ENCODE measurements at regions not wholly inside any gene's neighbourhood (a gene's known extent, or its start where the extent isn't known, plus 50 kb on each side); places are given as distances from the start of the nearest gene placed in this dataset.

DNA sequence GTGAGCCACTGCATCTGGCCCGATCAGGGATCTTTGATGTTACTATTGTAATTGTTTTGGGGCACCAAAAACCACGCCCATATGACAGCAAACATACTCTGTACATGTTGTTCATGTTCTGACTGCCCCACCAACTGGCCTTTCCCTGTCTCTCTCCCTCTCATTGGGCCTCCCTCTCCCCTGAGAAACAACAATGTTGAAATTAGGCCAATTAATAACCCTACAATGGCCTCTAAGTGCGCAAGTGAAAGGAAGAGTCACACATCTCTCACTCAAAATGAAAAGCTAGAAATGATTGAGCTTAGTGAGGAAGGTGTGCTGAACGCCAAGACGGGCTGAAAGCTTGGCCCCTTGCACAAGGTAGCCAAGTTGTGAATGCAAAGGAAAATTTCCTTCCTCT, 50.3 kb upstream of the SDK1 start:
- Histone ChIP-seq H3K36me3 (ENCODE audit: control insufficient read depth, insufficient read depth, low read length) (no peaks in the 10 kb centered on the region), H4K91ac (ENCODE audit: insufficient read depth, low read depth, low read length) (no peak overlapping the region), H3K79me1 (ENCODE audit: low read depth in 1 of 2, low read length in 2 of 2) (no peaks in the 10 kb centered on the region), H3K9me1 (ENCODE audit: insufficient read depth, low read length) (no peaks in the 10 kb centered on the region), H2BK120ac (ENCODE audit: low read depth, low read length) (no peak overlapping the region), H2BK15ac (ENCODE audit: low read depth, low read length) (no peak overlapping the region), H4K5ac (ENCODE audit: low read depth, low read length) (no peak overlapping the region), H2AK9ac (replicated peaks; ENCODE audit: low read depth, low read length, poor library complexity) (no peak overlapping the region), H4K8ac (ENCODE audit: low read depth in 2 of 2, low read length in 2 of 2) (no peak overlapping the region), H3K4me3 (ENCODE audit: insufficient read depth, low read depth, low read length) (no peak overlapping the region), H3K18ac (ENCODE audit: low read depth, low read length) (no peak overlapping the region), H3K9me3 (ENCODE audit: control insufficient read depth, insufficient read depth, low read length) (peaks cover 5% of the 10 kb centered on the region; the same call in 1 of the 2 replicates), H3K56ac (ENCODE audit: extremely low read depth, insufficient read depth, low read length) (no peak overlapping the region), H3K4ac (ENCODE audit: low read depth, low read length) (no peak overlapping the region), H3K14ac (replicated peaks; ENCODE audit: low read depth, low read length) (no peak overlapping the region), H3K4me1 (ENCODE audit: control insufficient read depth, insufficient read depth, low read length) (peaks cover 3% of the 10 kb centered on the region; the same call in 1 of the 2 replicates), H2BK20ac (ENCODE audit: low read depth, low read length) (no peak overlapping the region), H2AFZ (replicated peaks; ENCODE audit: low read length, poor library complexity) (no peak overlapping the region), H2AK5ac (ENCODE audit: low read depth, low read length) (no peak overlapping the region), H3K27me3 (ENCODE audit: control insufficient read depth, insufficient read depth, low read length) (no peaks in the 10 kb centered on the region), H2BK5ac (ENCODE audit: low read depth, low read length, poor library complexity, severe bottlenecking) (no peak overlapping the region), H3K23ac (ENCODE audit: low read depth, low read length) (no peak overlapping the region), H3K4me2 (ENCODE audit: low read depth, low read length) (no peak overlapping the region), H3K27ac (ENCODE audit: insufficient read depth, low read length) (no peak overlapping the region), H3K9ac (ENCODE audit: low read depth, low read length) (no peak overlapping the region), H4K20me1 (ENCODE audit: insufficient read depth, low read length) (no peaks in the 10 kb centered on the region)
- intact Hi-C loops (cut with micrococcal nuclease) (no loop called here), dilution Hi-C loops (cut with HindIII; ENCODE audit: low sequenced_read_pairs, unreplicated experiment) (no loop called here), in situ Hi-C loops (cut with MboI; ENCODE audit: low sequenced_read_pairs) (no loop called here)
- TF ChIP-seq CEBPB (IDR thresholded peaks at IDR 0.05; ENCODE audit: low read depth, low read length): no peak
- no peak for TF ChIP-seq RFX5 (IDR thresholded peaks at IDR 0.05; ENCODE audit: low read depth, low read length)
- no peak for DNase-seq
- no CpG with 5 or more reads among the region's 5 CpGs for WGBS, 2 experiments (ENCODE audit: extremely low coverage in 2 of 2, insufficient read length in 1 of 2)
- ChIA-PET CTCF (no interaction called here), POLR2A (ENCODE audit: unreplicated experiment) (no interaction called here)
- no peak for ATAC-seq (ENCODE audit: low read depth)
- no TSS peak for BruUV-seq (replicated peaks)
